ENCODE measurements at regions not wholly inside any gene's neighbourhood (a gene's known extent, or its start where the extent isn't known, plus 50 kb on each side); places are given as distances from the start of the nearest gene placed in this dataset.

DNA sequence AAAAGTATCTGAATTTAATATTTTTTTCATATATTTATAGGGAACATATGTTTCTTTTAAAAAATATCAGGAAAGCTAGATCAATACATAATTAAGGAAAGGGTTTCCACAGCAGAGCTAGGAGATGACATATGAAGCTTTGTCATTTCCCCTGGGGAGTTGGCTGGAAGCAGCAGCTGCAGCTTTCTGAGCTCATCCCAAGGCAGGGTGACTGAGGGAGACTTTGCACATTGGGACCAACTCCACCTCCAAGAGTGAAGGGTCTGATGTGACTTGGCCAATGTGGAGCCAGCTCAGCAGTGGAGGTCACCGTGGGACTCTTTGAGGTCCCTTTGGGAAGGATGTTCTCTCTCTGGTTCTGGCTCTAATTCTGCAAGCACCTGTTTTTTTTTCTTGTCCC lies 315.1 kb downstream of the RDH14 start:
- Histone ChIP-seq H3K4me2 (ENCODE audit: low read length) (no peak overlapping the region), H2AFZ (ENCODE audit: low read length) (no peak overlapping the region), H3K27me3 (ENCODE audit: insufficient read depth, low read length) (no peaks in the 10 kb centered on the region), H3K27ac (ENCODE audit: low read depth, low read length, poor library complexity, severe bottlenecking) (no peak overlapping the region), H3K4me1 (ENCODE audit: insufficient read depth, low read length, severe bottlenecking) (no peaks in the 10 kb centered on the region), H3F3A (ENCODE audit: insufficient read depth, low read length) (no peaks in the 10 kb centered on the region), H3K9me3 (ENCODE audit: low read length) (no peaks in the 10 kb centered on the region), H3K36me3 (ENCODE audit: insufficient read depth, low read length) (no peaks in the 10 kb centered on the region), H3K9ac (ENCODE audit: low read length) (no peak overlapping the region), H4K20me1 (ENCODE audit: insufficient read depth, low read length) (no peaks in the 10 kb centered on the region), H3K79me2 (ENCODE audit: insufficient read depth, low read length) (no peaks in the 10 kb centered on the region), H3K4me3 (ENCODE audit: low read depth, low read length, poor library complexity, severe bottlenecking) (no peak overlapping the region), H3K9me2 (ENCODE audit: low read depth, low read length) (no peaks in the 10 kb centered on the region)
- TF ChIP-seq EZH2 (IDR thresholded peaks at IDR 0.05; ENCODE audit: borderline replicate concordance, low read length), result no peak
- TF ChIP-seq, protein P1, sequence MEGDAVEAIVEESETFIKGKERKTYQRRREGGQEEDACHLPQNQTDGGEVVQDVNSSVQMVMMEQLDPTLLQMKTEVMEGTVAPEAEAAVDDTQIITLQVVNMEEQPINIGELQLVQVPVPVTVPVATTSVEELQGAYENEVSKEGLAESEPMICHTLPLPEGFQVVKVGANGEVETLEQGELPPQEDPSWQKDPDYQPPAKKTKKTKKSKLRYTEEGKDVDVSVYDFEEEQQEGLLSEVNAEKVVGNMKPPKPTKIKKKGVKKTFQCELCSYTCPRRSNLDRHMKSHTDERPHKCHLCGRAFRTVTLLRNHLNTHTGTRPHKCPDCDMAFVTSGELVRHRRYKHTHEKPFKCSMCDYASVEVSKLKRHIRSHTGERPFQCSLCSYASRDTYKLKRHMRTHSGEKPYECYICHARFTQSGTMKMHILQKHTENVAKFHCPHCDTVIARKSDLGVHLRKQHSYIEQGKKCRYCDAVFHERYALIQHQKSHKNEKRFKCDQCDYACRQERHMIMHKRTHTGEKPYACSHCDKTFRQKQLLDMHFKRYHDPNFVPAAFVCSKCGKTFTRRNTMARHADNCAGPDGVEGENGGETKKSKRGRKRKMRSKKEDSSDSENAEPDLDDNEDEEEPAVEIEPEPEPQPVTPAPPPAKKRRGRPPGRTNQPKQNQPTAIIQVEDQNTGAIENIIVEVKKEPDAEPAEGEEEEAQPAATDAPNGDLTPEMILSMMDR (IDR thresholded peaks at IDR 0.05; ENCODE audit: low read length), result no peak

DNA sequence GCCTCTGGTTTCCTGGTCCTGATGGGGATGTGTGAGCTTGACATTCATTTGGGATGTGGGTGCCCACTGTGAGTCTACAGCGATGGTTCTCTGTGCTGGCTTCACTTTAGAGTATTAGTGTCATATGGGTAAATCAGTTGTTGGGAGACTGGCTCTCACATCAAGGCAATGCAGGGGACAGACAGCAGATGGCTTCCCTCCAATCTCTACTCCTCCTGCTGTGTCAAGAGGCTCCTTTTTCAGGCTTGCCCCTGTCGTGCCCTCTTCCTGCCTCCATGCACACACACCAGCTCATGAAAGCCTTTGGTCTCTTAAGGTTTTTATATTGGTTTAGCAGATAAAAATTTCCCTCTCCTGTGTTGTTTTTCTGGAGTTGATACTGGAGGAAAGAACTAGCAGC lies 315.6 kb downstream of the RDH14 start:
- Histone ChIP-seq H3K4me3 (ENCODE audit: low read depth, low read length, poor library complexity, severe bottlenecking) (no peak overlapping the region), H3K79me2 (ENCODE audit: insufficient read depth, low read length) (no peaks in the 10 kb centered on the region), H3K9me3 (ENCODE audit: low read length) (no peaks in the 10 kb centered on the region), H3K27ac (ENCODE audit: low read depth, low read length, poor library complexity, severe bottlenecking) (no peak overlapping the region), H2AFZ (ENCODE audit: low read length) (no peak overlapping the region), H3K36me3 (ENCODE audit: insufficient read depth, low read length) (no peaks in the 10 kb centered on the region), H4K20me1 (ENCODE audit: insufficient read depth, low read length) (no peaks in the 10 kb centered on the region), H3K27me3 (ENCODE audit: insufficient read depth, low read length) (no peaks in the 10 kb centered on the region), H3F3A (ENCODE audit: insufficient read depth, low read length) (no peaks in the 10 kb centered on the region), H3K9ac (ENCODE audit: low read length) (no peak overlapping the region), H3K9me2 (ENCODE audit: low read depth, low read length) (no peaks in the 10 kb centered on the region), H3K4me2 (ENCODE audit: low read length) (no peak overlapping the region), H3K4me1 (ENCODE audit: insufficient read depth, low read length, severe bottlenecking) (no peaks in the 10 kb centered on the region)
- no peak for TF ChIP-seq EZH2 (IDR thresholded peaks at IDR 0.05; ENCODE audit: borderline replicate concordance, low read length)
- TF ChIP-seq, protein P1 (IDR thresholded peaks at IDR 0.05; ENCODE audit: low read length), result no peak

DNA sequence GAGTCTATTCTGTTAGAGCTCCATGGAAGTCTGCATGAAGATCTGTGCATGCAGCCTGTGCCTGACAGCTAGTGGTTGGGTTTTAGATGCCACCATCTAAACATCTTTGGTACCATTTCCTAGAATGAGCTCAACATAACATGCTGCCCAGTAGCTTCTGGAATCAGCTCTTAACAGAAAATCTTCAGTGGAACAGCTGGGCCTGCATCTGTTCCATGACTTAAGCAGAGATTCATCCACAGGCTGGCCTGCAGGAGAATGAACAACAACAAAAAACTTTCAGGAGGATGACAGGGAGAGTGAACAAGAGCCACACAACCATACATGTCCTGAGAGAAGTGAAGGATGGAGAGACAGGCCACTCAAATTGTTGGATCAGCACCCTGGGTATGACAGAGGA lies 316.6 kb downstream of the RDH14 start:
- H3K4me1 ChIP-seq (ENCODE audit: insufficient read depth, low read length, severe bottlenecking), result no peaks in the 10 kb centered on the region

More for the DNA sequence above, 316.6 kb downstream of the RDH14 start:
- H3K79me2 ChIP-seq (ENCODE audit: insufficient read depth, low read length), result no peaks in the 10 kb centered on the region
- H4K20me1 ChIP-seq (ENCODE audit: insufficient read depth, low read length), result no peaks in the 10 kb centered on the region
- H3K9me2 ChIP-seq (ENCODE audit: low read depth, low read length), result no peaks in the 10 kb centered on the region
- H3K27ac ChIP-seq (ENCODE audit: low read depth, low read length, poor library complexity, severe bottlenecking), result no peak overlapping the region
- no peak overlapping the region for H3K4me2 ChIP-seq (ENCODE audit: low read length)
- no peak for TF ChIP-seq EZH2 (IDR thresholded peaks at IDR 0.05; ENCODE audit: borderline replicate concordance, low read length)
- TF ChIP-seq, protein P1 (IDR thresholded peaks at IDR 0.05; ENCODE audit: low read length), result no peak
- no peaks in the 10 kb centered on the region for H3F3A ChIP-seq (ENCODE audit: insufficient read depth, low read length)
- no peak overlapping the region for H2AFZ ChIP-seq (ENCODE audit: low read length)
- H3K27me3 ChIP-seq (ENCODE audit: insufficient read depth, low read length), result no peaks in the 10 kb centered on the region
- no peaks in the 10 kb centered on the region for H3K36me3 ChIP-seq (ENCODE audit: insufficient read depth, low read length)
- no peak overlapping the region for H3K4me3 ChIP-seq (ENCODE audit: low read depth, low read length, poor library complexity, severe bottlenecking)
- no peaks in the 10 kb centered on the region for H3K9me3 ChIP-seq (ENCODE audit: low read length)
- H3K9ac ChIP-seq (ENCODE audit: low read length), result no peak overlapping the region
